GM13977 (cell line): ENCODE measurements at regions not wholly inside any gene's neighbourhood (a gene's known extent, or its start where the extent isn't known, plus 50 kb on each side); places are given as distances from the start of the nearest gene placed in this dataset.
"Not testable (repeated sequence)": the region's sequence is repeated elsewhere in the genome, so short reads cannot be mapped to it uniquely, and the experiment has no call there.

Experiments
- DNase-seq: peaks from one replicate; pipeline ENCODE4 v3.0.0; 2012; ENCODE audit warnings: low spot score
- CTCF ChIP-seq: IDR thresholded peaks from 2 replicates; pipeline ENCODE4 v1.5.1; 2012; ENCODE audit warnings: mild to moderate bottlenecking, control low read depth; ENCODE audit not compliant: insufficient read depth; ENCODE audit errors: extremely low read depth, missing control alignments
- in situ Hi-C: fragments of 300-500 bp; cut with MboI; formaldehyde crosslinking; loops from one replicate; pipeline ENCODE4 v1.12.0; 2022; ENCODE audit warnings: low sequenced_read_pairs, low pct_unique_long_range_greater_than_20kb, mixed read lengths, inconsistent platforms; ENCODE audit not compliant: unreplicated experiment

GRCh38 chr3:70615286-70615685 is 302.8 kb upstream of the MDFIC2 start:
- no peak for TF ChIP-seq CTCF
- no peak for DNase-seq
- in situ Hi-C loops, result no loop called here

GRCh38 chr3:70614111-70614510 is 301.7 kb upstream of the MDFIC2 start:
- TF ChIP-seq CTCF, result no peak
- DNase-seq, result no peak
- in situ Hi-C loops, result no loop called here

GRCh38 chr3:70612920-70613319 is 300.5 kb upstream of the MDFIC2 start:
- no peak for DNase-seq
- in situ Hi-C loops, result no loop called here
- TF ChIP-seq CTCF, result no peak

GRCh38 chr3:70611667-70612277 is 299.3 kb upstream of the MDFIC2 start:
- in situ Hi-C loops, result not testable (repeated sequence)

GRCh38 chr3:70608434-70608833 is 296.0 kb upstream of the MDFIC2 start:
- in situ Hi-C loops, result no loop called here
- no peak for DNase-seq
- no peak for TF ChIP-seq CTCF

More at GRCh38 chr3:70611667-70612277, 299.3 kb upstream of the MDFIC2 start:
- DNase-seq, result not testable (repeated sequence)

- DNase-seq, result no peak
- TF ChIP-seq CTCF, result no peak
- in situ Hi-C loops, result no loop called here
Measured at GRCh38 chr3:70607469-70607868, 295.0 kb upstream of the MDFIC2 start.

GRCh38 chr3:70606018-70606417 is 293.6 kb upstream of the MDFIC2 start:
- no peak for TF ChIP-seq CTCF
- DNase-seq, result no peak
- in situ Hi-C loops, result no loop called here
